ENCODE measurements at regions not wholly inside any gene's neighbourhood (a gene's known extent, or its start where the extent isn't known, plus 50 kb on each side); places are given as distances from the start of the nearest gene placed in this dataset.
"Not testable (repeated sequence)": the region's sequence is repeated elsewhere in the genome, so short reads cannot be mapped to it uniquely, and the experiment has no call there.

- ATAC-seq (ENCODE audit: low read depth) (no peak), DNase-seq (ENCODE audit: low spot score in 2 of 2) (no peak)
- H3K36me3 Mint-ChIP-seq: no peaks in the 10 kb centered on the region
- no peaks in the 10 kb centered on the region for H3K4me1 Mint-ChIP-seq
- H3K4me3 Mint-ChIP-seq: no peak overlapping the region
- H3K9me3 Mint-ChIP-seq: no peaks in the 10 kb centered on the region
- no peaks in the 10 kb centered on the region for H3K27me3 Mint-ChIP-seq
- no peak overlapping the region for H3K27ac Mint-ChIP-seq
Measured at GRCh38 chr7:106369816-106370215, 85.0 kb upstream of the NAMPT start.

- H3K4me1 Mint-ChIP-seq: no peaks in the 10 kb centered on the region
- ATAC-seq (ENCODE audit: low read depth) (no peak), DNase-seq (ENCODE audit: low spot score in 2 of 2) (no peak)
Measured at GRCh38 chr7:106369352-106369751, 84.6 kb upstream of the NAMPT start.

GRCh38 chr7:106367664-106368063, 82.9 kb upstream of the NAMPT start:
- H3K27ac Mint-ChIP-seq: no peak overlapping the region
- ATAC-seq (ENCODE audit: low read depth) (no peak), DNase-seq (ENCODE audit: low spot score in 2 of 2) (no peak)

More at GRCh38 chr7:106369352-106369751, 84.6 kb upstream of the NAMPT start:
- Mint-ChIP-seq H3K27me3 (no peaks in the 10 kb centered on the region), H3K36me3 (no peaks in the 10 kb centered on the region), H3K9me3 (no peaks in the 10 kb centered on the region), H3K27ac (no peak overlapping the region), H3K4me3 (no peak overlapping the region)

GRCh38 chr7:106367018-106367420, 82.2 kb upstream of the NAMPT start:
- H3K4me3 Mint-ChIP-seq: no peak overlapping the region
- no peaks in the 10 kb centered on the region for H3K4me1 Mint-ChIP-seq
- H3K27ac Mint-ChIP-seq: no peak overlapping the region
- H3K36me3 Mint-ChIP-seq: no peaks in the 10 kb centered on the region
- ATAC-seq (ENCODE audit: low read depth): peak; percentile 56
- peaks cover 2% of the 10 kb centered on the region for H3K27me3 Mint-ChIP-seq
- no peak for DNase-seq (ENCODE audit: low spot score in 2 of 2)
- no peaks in the 10 kb centered on the region for H3K9me3 Mint-ChIP-seq

More at GRCh38 chr7:106367664-106368063, 82.9 kb upstream of the NAMPT start:
- no peaks in the 10 kb centered on the region for H3K9me3 Mint-ChIP-seq
- no peak overlapping the region for H3K4me3 Mint-ChIP-seq
- H3K4me1 Mint-ChIP-seq: no peaks in the 10 kb centered on the region
- peaks cover 2% of the 10 kb centered on the region for H3K27me3 Mint-ChIP-seq
- no peaks in the 10 kb centered on the region for H3K36me3 Mint-ChIP-seq

- Mint-ChIP-seq H3K4me1 (no peaks in the 10 kb centered on the region), H3K9me3 (no peaks in the 10 kb centered on the region), H3K4me3 (no peak overlapping the region), H3K27me3 (peaks cover 2% of the 10 kb centered on the region), H3K36me3 (no peaks in the 10 kb centered on the region), H3K27ac (no peak overlapping the region)
- DNase-seq (ENCODE audit: low spot score in 2 of 2): no peak
- ATAC-seq (ENCODE audit: low read depth): no peak
Measured at GRCh38 chr7:106365252-106366005, 80.6 kb upstream of the NAMPT start.

GRCh38 chr7:106362507-106362906, 77.7 kb upstream of the NAMPT start:
- not testable (repeated sequence) for H3K27me3 Mint-ChIP-seq; H3K9me3 Mint-ChIP-seq; H3K27ac Mint-ChIP-seq; H3K4me3 Mint-ChIP-seq; DNase-seq (ENCODE audit: low spot score in 2 of 2); H3K36me3 Mint-ChIP-seq; ATAC-seq (ENCODE audit: low read depth); H3K4me1 Mint-ChIP-seq

GRCh38 chr7:106358103-106358663, 73.4 kb upstream of the NAMPT start:
- Mint-ChIP-seq H3K27ac (no peak overlapping the region), H3K27me3 (peaks cover 9% of the 10 kb centered on the region), H3K9me3 (no peaks in the 10 kb centered on the region), H3K4me3 (no peak overlapping the region), H3K4me1 (no peaks in the 10 kb centered on the region), H3K36me3 (no peaks in the 10 kb centered on the region)
- no peak for ATAC-seq (ENCODE audit: low read depth)
- no peak for DNase-seq (ENCODE audit: low spot score in 2 of 2)

GRCh38 chr7:106357675-106358074, 72.9 kb upstream of the NAMPT start:
- no peak for ATAC-seq (ENCODE audit: low read depth)
- peaks cover 8% of the 10 kb centered on the region for H3K27me3 Mint-ChIP-seq
- DNase-seq (ENCODE audit: low spot score in 2 of 2): no peak
- H3K4me1 Mint-ChIP-seq: no peaks in the 10 kb centered on the region
- no peaks in the 10 kb centered on the region for H3K9me3 Mint-ChIP-seq
- no peak overlapping the region for H3K27ac Mint-ChIP-seq
- H3K36me3 Mint-ChIP-seq: no peaks in the 10 kb centered on the region
- no peak overlapping the region for H3K4me3 Mint-ChIP-seq

GRCh38 chr7:106354822-106355221, 70.0 kb upstream of the NAMPT start:
- Mint-ChIP-seq H3K4me3 (no peak overlapping the region), H3K9me3 (no peaks in the 10 kb centered on the region), H3K36me3 (no peaks in the 10 kb centered on the region), H3K27me3 (peaks cover 7% of the 10 kb centered on the region), H3K27ac (no peak overlapping the region), H3K4me1 (no peaks in the 10 kb centered on the region)
- DNase-seq (ENCODE audit: low spot score in 2 of 2): no peak
- no peak for ATAC-seq (ENCODE audit: low read depth)

- H3K27me3 Mint-ChIP-seq: peaks cover 3% of the 10 kb centered on the region
- peaks cover 2% of the 10 kb centered on the region for H3K36me3 Mint-ChIP-seq
- ATAC-seq (ENCODE audit: low read depth): no peak
- H3K9me3 Mint-ChIP-seq: peaks cover 2% of the 10 kb centered on the region
- no peak overlapping the region for H3K4me3 Mint-ChIP-seq
- no peak for DNase-seq (ENCODE audit: low spot score in 2 of 2)
- H3K4me1 Mint-ChIP-seq: no peaks in the 10 kb centered on the region
- H3K27ac Mint-ChIP-seq: no peak overlapping the region
Measured at GRCh38 chr7:106353944-106354343, 69.2 kb upstream of the NAMPT start.

GRCh38 chr7:106348231-106348630, 63.4 kb upstream of the NAMPT start:
- Mint-ChIP-seq H3K27ac (no peak overlapping the region), H3K9me3 (peaks cover 4% of the 10 kb centered on the region), H3K4me1 (no peaks in the 10 kb centered on the region), H3K36me3 (peaks cover 2% of the 10 kb centered on the region), H3K4me3 (no peak overlapping the region), H3K27me3 (peaks cover 8% of the 10 kb centered on the region)
- DNase-seq (ENCODE audit: low spot score in 2 of 2) (no peak), ATAC-seq (ENCODE audit: low read depth) (no peak)

- DNase-seq (ENCODE audit: low spot score in 2 of 2) (no peak), ATAC-seq (ENCODE audit: low read depth) (no peak)
- Mint-ChIP-seq H3K4me1 (no peaks in the 10 kb centered on the region), H3K27ac (no peak overlapping the region), H3K36me3 (peaks cover 2% of the 10 kb centered on the region), H3K9me3 (peaks cover 6% of the 10 kb centered on the region), H3K27me3 (peaks cover 8% of the 10 kb centered on the region), H3K4me3 (no peak overlapping the region)
Measured at GRCh38 chr7:106347229-106347833, 62.5 kb upstream of the NAMPT start.

GRCh38 chr7:106346678-106347217, 62.0 kb upstream of the NAMPT start:
- Mint-ChIP-seq H3K36me3 (peaks cover 3% of the 10 kb centered on the region), H3K27me3 (peaks cover 8% of the 10 kb centered on the region), H3K4me1 (no peaks in the 10 kb centered on the region), H3K27ac (no peak overlapping the region), H3K4me3 (no peak overlapping the region), H3K9me3 (peaks cover 9% of the 10 kb centered on the region)
- peak; percentile 95 for ATAC-seq (ENCODE audit: low read depth)
- DNase-seq (ENCODE audit: low spot score in 2 of 2): peak in 1 of 2 donors; percentile 5

GRCh38 chr7:106346167-106346677, 61.4 kb upstream of the NAMPT start:
- Mint-ChIP-seq H3K4me3 (no peak overlapping the region), H3K4me1 (no peaks in the 10 kb centered on the region), H3K27me3 (peaks cover 10% of the 10 kb centered on the region), H3K9me3 (peaks cover 11% of the 10 kb centered on the region), H3K27ac (no peak overlapping the region), H3K36me3 (peaks cover 3% of the 10 kb centered on the region)
- DNase-seq (ENCODE audit: low spot score in 2 of 2): no peak
- no peak for ATAC-seq (ENCODE audit: low read depth)

Measured in memory B cell (primary cell).